HFF-Myc (cell line): ENCODE measurements at regions not wholly inside any gene's neighbourhood (a gene's known extent, or its start where the extent isn't known, plus 50 kb on each side); places are given as distances from the start of the nearest gene placed in this dataset.

Experiments
- DNase-seq: peaks from one replicate; pipeline ENCODE4 v3.0.0-alpha.2; 2011; ENCODE audit warnings: low read depth; ENCODE audit errors: extremely low read depth
- H3K4me3 ChIP-seq: replicated peaks from 2 replicates; pipeline ENCODE4 v1.5.1; 2011; ENCODE audit warnings: low read depth, mild to moderate bottlenecking, control low read depth, low read length
- TF ChIP-seq, protein P1 (sequence below): IDR thresholded peaks from 2 replicates; pipeline ENCODE4 v1.5.1; 2012; ENCODE audit warnings: mild to moderate bottlenecking, low read depth, low read length, control low read depth; ENCODE audit errors: missing control alignments

DNA sequence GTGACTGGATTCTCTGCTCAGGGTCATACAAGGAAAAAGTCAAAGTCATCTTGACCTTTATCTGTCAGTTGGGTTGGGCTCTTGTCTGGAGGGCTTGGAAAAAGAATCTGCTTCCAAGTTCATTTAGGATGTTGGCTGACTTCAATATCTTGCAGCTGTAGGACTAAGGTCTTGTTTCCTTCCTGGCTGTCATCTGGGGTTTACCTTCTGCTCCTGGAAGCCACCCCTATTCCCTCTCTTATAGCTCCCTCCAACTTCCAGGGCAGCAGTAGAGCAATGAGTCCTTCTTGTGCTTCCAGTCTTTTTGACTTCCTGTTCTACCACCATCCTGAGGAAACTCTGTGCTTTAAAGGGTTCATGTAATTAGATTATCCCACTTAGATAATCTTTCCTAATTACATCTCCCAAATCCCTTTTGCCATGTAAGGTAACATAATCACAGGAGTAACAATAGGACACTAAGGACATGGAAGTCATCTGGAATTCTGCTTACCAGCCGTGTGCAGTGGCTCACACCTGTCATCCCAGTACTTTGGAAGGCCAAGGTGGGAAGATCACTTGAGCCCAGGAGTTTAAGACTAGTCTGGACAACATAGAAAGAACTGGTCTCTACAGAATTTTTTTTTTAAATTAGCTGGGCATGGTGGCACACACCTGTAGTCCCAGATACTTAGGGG, 170.7 kb upstream of the KITLG start:
- TF ChIP-seq, protein P1, sequence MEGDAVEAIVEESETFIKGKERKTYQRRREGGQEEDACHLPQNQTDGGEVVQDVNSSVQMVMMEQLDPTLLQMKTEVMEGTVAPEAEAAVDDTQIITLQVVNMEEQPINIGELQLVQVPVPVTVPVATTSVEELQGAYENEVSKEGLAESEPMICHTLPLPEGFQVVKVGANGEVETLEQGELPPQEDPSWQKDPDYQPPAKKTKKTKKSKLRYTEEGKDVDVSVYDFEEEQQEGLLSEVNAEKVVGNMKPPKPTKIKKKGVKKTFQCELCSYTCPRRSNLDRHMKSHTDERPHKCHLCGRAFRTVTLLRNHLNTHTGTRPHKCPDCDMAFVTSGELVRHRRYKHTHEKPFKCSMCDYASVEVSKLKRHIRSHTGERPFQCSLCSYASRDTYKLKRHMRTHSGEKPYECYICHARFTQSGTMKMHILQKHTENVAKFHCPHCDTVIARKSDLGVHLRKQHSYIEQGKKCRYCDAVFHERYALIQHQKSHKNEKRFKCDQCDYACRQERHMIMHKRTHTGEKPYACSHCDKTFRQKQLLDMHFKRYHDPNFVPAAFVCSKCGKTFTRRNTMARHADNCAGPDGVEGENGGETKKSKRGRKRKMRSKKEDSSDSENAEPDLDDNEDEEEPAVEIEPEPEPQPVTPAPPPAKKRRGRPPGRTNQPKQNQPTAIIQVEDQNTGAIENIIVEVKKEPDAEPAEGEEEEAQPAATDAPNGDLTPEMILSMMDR: no peak
- no peak overlapping the region for H3K4me3 ChIP-seq
- DNase-seq: no peak

DNA sequence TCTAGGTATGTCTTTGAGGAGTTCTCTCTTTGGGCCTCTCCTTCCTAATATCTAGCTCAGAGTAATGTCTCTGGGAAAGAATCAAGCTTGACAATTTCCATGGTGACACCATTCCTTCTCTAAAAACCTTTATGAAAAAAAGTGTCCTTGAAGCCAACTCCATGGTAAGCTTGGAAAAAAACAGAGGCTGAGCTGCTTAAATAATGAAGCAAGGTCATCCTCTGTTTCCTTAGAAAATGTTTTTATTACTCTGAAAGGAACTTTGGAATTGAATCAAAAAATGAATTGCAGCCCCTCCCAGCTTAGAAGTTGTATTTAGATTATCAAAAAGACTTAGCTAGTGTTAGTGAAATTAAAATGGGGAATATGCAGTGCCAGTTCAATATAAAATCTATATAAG, 166.1 kb upstream of the KITLG start:
- TF ChIP-seq, protein P1: no peak
- H3K4me3 ChIP-seq: no peak overlapping the region
- no peak for DNase-seq

DNA sequence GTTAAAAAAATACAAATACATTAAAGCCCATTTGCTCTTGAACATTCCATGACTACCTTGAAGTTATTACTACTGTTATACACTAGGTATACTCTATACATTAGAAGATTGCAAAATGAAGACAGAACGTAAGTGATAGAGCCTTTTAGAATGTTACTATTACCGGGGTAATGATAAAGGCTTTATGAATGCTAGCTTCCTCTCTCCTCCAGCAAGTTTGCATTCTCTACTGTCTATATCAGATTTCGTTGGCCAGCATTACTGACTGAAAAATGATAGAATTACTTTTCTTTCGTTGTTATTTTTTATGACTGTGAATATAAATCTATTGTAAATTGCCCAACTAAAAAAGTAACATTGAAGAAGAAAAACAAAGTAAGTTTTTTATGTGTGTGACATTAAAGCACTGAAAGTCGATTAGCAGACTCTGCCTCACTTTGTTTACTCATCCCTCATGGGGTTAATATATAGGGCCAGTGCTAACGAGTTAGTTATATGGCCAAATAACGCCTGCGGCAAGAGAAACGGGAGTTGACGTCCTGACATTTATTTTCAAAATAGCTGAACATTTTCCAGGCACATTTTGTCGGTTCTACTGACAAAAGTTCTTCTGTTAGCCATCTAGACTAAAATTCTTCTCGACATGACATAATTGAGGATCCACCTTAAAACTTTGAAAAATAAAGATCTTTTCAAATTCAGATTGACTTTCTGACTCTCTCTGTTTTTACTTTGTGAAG, 163.8 kb upstream of the KITLG start:
- TF ChIP-seq, protein P1: no peak
- no peak overlapping the region for H3K4me3 ChIP-seq
- DNase-seq: no peak

DNA sequence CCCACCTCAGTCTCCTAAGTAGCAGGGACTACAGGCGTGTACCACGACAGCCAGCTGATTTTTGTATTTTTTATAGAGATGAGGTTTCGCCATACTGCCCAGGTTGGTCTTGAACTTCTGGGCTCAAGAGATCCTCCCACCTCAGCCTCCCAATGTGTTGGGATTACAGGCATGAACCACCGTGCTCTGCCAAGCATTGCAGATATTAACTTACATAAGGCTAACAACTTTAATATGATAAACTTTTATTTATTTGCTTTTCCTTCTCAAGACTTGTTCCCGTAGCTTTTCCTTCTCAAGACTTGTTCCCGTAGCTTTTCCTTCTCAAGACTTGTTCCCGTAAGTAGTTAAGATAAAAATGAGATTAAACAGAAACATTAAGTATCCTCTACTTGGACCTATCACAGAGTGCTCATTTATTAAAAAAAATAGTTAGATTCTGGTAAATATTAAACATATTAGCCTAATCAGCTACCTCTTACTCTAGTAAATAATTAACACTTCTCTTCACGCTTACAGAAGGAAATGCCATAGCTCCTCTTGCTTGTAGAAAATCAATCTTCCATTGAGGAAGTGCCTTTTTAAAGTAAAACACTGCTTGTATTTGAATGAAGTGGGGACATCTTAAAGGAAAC, 157.7 kb upstream of the KITLG start:
- H3K4me3 ChIP-seq: no peak overlapping the region
- TF ChIP-seq, protein P1: no peak
- DNase-seq: no peak

DNA sequence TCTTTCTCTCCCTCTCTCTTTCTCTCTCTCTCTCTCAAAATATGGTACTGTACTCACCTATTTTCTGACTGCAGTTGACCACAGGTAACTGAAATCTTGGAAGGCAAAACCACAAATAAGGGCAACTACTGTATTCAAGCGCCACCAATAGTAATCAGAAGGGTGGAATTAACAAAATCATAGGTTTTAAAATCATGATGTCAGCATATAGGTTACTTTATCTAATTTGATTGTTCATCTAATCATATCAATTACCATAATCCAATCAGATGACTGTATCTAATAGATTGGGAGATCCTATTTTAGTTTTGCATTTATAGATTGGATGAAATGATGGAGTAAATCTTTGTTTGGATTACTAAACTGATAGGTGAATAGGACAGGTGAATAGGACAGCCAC, 155.8 kb upstream of the KITLG start:
- no peak overlapping the region for H3K4me3 ChIP-seq
- TF ChIP-seq, protein P1: no peak
- DNase-seq: no peak

DNA sequence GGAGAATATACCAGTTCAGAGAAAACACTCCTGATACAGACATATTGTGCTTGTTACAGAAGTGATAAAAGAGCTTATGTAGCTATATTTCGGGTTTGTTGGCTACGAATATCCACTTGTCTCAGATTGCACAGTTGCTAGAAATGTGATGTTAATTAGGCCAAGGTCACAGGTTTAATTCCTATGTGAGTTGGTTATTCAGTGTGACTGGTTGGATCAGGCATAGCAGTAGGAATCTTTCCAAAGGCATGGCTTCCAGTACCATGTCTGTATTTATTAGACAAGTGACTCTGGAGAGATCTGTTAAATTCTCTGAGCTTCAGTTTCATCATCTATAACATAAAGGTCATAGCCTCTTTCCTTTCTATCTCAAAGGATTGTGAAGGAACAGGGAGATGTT, 152.7 kb upstream of the KITLG start:
- DNase-seq: no peak

More for the DNA sequence above, 152.7 kb upstream of the KITLG start:
- TF ChIP-seq, protein P1: no peak
- H3K4me3 ChIP-seq: no peak overlapping the region
